ENCODE measurements at regions not wholly inside any gene's neighbourhood (a gene's known extent, or its start where the extent isn't known, plus 50 kb on each side); places are given as distances from the start of the nearest gene placed in this dataset.

DNA sequence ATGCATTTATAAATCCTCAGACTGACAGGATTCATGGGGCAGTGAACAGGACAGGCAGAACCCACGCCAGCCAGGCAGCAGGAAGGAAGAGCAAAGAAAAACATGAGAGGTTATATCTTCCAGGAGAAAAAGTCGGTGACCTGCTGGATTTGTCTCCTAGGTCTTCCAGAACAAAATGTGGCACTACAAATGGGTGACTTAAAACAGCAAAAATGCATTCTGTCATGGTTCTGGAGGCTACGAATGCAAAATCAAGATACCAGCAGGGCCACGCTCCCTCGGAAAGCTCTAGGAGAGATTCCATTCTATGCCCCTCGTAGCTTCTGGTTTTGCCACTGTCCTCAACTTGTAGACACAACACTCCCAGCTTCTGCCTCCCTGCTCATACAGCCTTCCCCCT, 63.4 kb downstream of the PSMG1 start:
- TF ChIP-seq, protein P1, sequence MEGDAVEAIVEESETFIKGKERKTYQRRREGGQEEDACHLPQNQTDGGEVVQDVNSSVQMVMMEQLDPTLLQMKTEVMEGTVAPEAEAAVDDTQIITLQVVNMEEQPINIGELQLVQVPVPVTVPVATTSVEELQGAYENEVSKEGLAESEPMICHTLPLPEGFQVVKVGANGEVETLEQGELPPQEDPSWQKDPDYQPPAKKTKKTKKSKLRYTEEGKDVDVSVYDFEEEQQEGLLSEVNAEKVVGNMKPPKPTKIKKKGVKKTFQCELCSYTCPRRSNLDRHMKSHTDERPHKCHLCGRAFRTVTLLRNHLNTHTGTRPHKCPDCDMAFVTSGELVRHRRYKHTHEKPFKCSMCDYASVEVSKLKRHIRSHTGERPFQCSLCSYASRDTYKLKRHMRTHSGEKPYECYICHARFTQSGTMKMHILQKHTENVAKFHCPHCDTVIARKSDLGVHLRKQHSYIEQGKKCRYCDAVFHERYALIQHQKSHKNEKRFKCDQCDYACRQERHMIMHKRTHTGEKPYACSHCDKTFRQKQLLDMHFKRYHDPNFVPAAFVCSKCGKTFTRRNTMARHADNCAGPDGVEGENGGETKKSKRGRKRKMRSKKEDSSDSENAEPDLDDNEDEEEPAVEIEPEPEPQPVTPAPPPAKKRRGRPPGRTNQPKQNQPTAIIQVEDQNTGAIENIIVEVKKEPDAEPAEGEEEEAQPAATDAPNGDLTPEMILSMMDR (conservative IDR thresholded peaks at IDR 0.05; ENCODE audit: low read depth, low read length) = no peak
- TF ChIP-seq EZH2phosphoT487 (IDR thresholded peaks at IDR 0.05; ENCODE audit: borderline replicate concordance, low read length) = no peak
- no peak for TF ChIP-seq EZH2 (IDR thresholded peaks at IDR 0.05; ENCODE audit: low read length, unreplicated experiment)
